ENCODE measurements at regions not wholly inside any gene's neighbourhood (a gene's known extent, or its start where the extent isn't known, plus 50 kb on each side); places are given as distances from the start of the nearest gene placed in this dataset. TPM values are rescaled to one million over a fixed set of nuclear protein-coding genes. Genes with fewer than 3 reads are reported as not detected.
A peak's percentile ranks its signal among the peaks of the same experiment; 100 is the strongest.

DNA sequence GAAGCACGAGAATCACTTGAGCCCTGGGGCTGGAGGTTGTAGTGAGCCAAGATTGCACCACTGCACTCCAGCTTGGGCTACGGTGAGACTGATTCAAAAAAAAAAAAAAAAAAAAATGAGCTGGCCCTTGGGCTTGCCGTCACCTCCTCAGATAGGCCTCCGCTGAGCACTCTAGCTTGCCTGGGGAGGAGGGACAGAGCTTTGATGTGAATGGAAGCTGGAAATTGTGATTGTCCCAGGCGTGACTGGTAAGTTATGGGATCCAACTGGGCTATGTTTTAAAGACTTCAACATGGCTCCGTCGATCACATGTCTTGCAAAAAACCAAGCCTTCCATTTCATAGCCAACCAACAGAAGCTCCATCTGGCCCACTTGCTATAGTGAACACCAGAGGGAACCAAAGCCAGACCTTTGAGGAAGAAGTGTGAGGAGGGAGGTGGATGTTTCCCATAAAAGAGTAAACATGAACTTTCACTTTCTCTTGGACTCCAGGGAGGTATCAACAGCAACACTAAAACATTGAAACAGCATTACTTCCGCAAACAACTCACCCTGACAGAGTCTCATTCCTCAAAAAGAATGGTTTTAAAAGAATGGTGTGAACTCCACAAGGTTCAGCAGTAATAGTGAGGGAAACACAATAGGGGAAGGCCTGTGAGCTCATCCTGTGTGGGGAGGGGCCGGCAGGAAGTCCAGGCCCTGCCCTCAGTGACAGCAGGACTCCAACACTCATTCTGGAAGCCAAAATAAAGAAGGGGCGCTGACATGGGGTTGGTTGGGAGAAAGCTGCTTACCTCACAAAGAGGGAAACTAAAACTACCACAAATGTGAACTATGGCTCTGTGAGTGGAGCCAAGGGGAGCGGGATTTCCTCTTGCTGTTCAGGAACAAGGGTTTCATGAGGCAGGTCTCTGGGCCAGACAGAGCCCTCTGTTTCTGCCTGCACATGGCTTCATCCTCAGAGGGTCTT is 59.2 kb upstream of the IL12A start:
- H3K36me3 Mint-ChIP-seq (ENCODE audit: low read depth): peaks cover 21% of the 10 kb centered on the region
- TF ChIP-seq, protein P1, sequence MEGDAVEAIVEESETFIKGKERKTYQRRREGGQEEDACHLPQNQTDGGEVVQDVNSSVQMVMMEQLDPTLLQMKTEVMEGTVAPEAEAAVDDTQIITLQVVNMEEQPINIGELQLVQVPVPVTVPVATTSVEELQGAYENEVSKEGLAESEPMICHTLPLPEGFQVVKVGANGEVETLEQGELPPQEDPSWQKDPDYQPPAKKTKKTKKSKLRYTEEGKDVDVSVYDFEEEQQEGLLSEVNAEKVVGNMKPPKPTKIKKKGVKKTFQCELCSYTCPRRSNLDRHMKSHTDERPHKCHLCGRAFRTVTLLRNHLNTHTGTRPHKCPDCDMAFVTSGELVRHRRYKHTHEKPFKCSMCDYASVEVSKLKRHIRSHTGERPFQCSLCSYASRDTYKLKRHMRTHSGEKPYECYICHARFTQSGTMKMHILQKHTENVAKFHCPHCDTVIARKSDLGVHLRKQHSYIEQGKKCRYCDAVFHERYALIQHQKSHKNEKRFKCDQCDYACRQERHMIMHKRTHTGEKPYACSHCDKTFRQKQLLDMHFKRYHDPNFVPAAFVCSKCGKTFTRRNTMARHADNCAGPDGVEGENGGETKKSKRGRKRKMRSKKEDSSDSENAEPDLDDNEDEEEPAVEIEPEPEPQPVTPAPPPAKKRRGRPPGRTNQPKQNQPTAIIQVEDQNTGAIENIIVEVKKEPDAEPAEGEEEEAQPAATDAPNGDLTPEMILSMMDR (IDR thresholded peaks at IDR 0.05): peak; percentile 81
- H3K27me3 Mint-ChIP-seq (ENCODE audit: insufficient read depth): peaks cover 2% of the 10 kb centered on the region; the same call in 1 of the 2 replicates
- DNase-seq: peak; percentile 86
- peak overlapping the region; percentile 87 for H3K27ac Mint-ChIP-seq
- peaks cover 66% of the 10 kb centered on the region for H3K4me1 Mint-ChIP-seq (ENCODE audit: low read depth)
- peaks cover 16% of the 10 kb centered on the region for H3K9me3 Mint-ChIP-seq
- H3K4me3 Mint-ChIP-seq: peak overlapping the region; percentile 42

DNA sequence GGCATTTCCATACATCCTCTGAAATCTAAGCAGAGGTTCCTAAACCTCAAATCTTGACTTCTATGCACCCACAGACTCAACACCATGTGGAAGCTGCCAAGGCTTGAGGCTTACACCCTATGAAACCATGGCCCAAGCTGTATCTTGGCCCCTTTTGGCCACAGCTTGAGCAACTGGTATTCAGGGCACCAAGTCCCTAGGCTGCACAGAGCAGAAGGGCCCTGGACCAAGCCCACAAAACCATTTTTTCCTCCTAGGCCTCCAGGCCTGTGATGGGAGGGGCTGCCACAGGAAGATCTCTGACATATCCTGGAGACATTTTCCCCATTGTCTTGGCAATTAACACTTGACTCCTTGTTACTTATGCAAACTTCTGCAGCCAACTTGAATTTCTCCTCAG is 54.4 kb upstream of the IL12A start:
- DNase-seq: no peak
- TF ChIP-seq, protein P1 (IDR thresholded peaks at IDR 0.05): no peak
- H3K27ac Mint-ChIP-seq: no peak overlapping the region
- H3K27me3 Mint-ChIP-seq (ENCODE audit: insufficient read depth): peaks cover 2% of the 10 kb centered on the region
- H3K9me3 Mint-ChIP-seq: peaks cover 31% of the 10 kb centered on the region
- H3K36me3 Mint-ChIP-seq (ENCODE audit: low read depth): peaks cover 28% of the 10 kb centered on the region
- H3K4me3 Mint-ChIP-seq: no peak overlapping the region
- peaks cover 54% of the 10 kb centered on the region for H3K4me1 Mint-ChIP-seq (ENCODE audit: low read depth)

DNA sequence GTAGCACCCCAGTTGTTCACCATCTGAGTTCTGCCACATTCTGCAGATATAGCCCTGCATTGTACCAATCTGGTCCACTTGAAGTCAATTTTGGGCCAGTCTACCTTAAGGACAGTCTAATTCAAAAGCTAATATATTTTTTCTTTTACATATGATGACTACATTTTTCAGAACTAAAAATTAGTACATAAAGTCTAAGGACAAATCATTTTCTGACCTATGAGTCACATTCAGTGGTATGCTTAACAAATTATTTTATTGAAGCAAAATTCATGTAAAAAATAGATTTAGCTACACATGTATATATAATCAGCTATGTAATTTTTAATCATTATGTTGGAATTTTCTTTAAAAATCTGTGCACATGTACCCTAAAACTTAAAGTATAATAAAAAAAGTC is 52.1 kb upstream of the IL12A start:
- Mint-ChIP-seq H3K36me3 (ENCODE audit: low read depth) (peaks cover 28% of the 10 kb centered on the region), H3K4me1 (ENCODE audit: low read depth) (peaks cover 43% of the 10 kb centered on the region), H3K27me3 (ENCODE audit: insufficient read depth) (peaks cover 2% of the 10 kb centered on the region), H3K27ac (no peak overlapping the region), H3K4me3 (no peak overlapping the region), H3K9me3 (peaks cover 31% of the 10 kb centered on the region)
- DNase-seq: no peak
- TF ChIP-seq, protein P1 (IDR thresholded peaks at IDR 0.05): no peak

DNA sequence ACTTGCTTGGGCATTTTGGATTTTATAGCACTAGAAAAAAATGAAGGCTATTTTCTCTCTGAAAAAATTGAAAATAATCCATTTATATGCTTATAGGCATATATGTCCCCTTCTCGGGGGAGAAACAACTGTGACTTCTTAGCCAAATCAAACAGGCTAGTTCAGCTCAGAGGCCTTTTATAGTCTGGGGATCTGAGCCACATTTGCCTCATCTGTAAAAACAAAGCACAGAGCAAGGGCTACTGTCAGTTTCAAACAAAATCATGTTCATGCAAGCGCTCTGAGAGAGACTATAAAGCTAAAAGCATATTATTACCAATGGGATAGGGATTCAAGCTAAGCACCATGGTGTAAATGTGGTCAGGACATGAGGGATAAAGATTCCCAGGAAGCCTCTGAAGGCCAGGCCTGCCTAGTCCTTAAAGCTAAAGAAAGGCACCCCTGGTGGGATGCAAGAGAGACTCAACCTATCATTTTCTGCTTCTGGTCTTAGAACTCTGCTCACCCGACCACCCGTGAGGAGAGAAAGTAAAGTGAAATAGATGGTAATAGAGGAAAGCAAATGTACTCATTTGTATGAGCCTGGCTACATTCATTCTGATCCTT is 51.0 kb upstream of the IL12A start:
- Mint-ChIP-seq H3K4me3 (no peak overlapping the region), H3K9me3 (peaks cover 31% of the 10 kb centered on the region), H3K36me3 (ENCODE audit: low read depth) (peaks cover 28% of the 10 kb centered on the region), H3K27me3 (ENCODE audit: insufficient read depth) (peaks cover 2% of the 10 kb centered on the region), H3K4me1 (ENCODE audit: low read depth) (peaks cover 50% of the 10 kb centered on the region), H3K27ac (no peak overlapping the region)
- TF ChIP-seq, protein P1 (IDR thresholded peaks at IDR 0.05): no peak
- DNase-seq: no peak

DNA sequence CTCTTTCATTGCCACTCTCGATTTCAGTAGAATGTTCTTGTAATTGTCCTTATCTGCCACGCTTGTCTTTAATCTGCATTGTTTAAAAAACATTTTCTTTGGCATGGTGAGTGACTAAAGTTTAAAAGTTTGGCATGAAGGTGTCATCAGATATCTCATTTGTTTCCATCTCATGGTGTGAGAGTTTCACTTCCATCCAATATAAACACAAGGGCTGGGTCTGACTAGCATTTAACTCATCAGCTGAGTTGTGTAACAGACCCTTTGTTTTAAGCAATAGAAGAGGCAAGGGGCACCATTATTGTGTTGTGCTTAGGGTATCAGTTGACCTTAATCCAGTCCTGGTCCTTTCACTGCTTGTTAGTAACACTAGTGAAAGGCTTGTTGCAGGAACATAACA is 49.9 kb upstream of the IL12A start:
- no peak overlapping the region for H3K27ac Mint-ChIP-seq
- no peak for DNase-seq
- peaks cover 20% of the 10 kb centered on the region for H3K36me3 Mint-ChIP-seq (ENCODE audit: low read depth)
- TF ChIP-seq, protein P1 (IDR thresholded peaks at IDR 0.05): no peak
- no peak overlapping the region for H3K4me3 Mint-ChIP-seq
- H3K27me3 Mint-ChIP-seq (ENCODE audit: insufficient read depth): no peaks in the 10 kb centered on the region; the same call in 1 of the 2 replicates
- H3K9me3 Mint-ChIP-seq: peaks cover 22% of the 10 kb centered on the region
- H3K4me1 Mint-ChIP-seq (ENCODE audit: low read depth): peaks cover 52% of the 10 kb centered on the region

Small RNAs in the stretch of these regions (microRNA-seq; reads per million reads assigned to microRNA genes)
- not detected for gene MIR3919

All from HFFc6 (cell line).